ENCODE measurements at regions not wholly inside any gene's neighbourhood (a gene's known extent, or its start where the extent isn't known, plus 50 kb on each side); places are given as distances from the start of the nearest gene placed in this dataset.

- H3K4me1 ChIP-seq: peaks cover 0 to 5% (median 0%) of the 10 kb centered on the region in 9 donors
- no peak for DNase-seq
- H3K36me3 ChIP-seq: no peaks in the 10 kb centered on the region
- H3K27ac ChIP-seq: peak overlapping the region in 3 of 10 donors; percentile 80 to 96 (median 84)
- intact Hi-C loops (cut with DNase I): loop anchor here in 1 of 10 donors (2.0 kb wide), 1 partner anchor 18 kb away; no protein-coding TSS in a partner anchor
- H3K27me3 ChIP-seq: no peaks in the 10 kb centered on the region
- peak overlapping the region in 4 of 10 donors; percentile 25 to 59 (median 38) for H3K4me3 ChIP-seq
- ATAC-seq: peak in 3 of 8 donors; percentile 91 to 97 (median 91)
- WGBS, 2 donors: 96 to 98% methylated on average over 15 of the region's 15 CpGs
- TF ChIP-seq CTCF (IDR thresholded peaks at IDR 0.05): peak in 2 of 9 donors; percentile 24 to 34
- H3K9me3 ChIP-seq: peaks cover 0 to 25% (median 0%) of the 10 kb centered on the region in 11 donors
Measured at GRCh38 chrX:131729295-131729694, 185.4 kb downstream of the OR13H1 start.

- H3K4me3 ChIP-seq: peak overlapping the region in 2 of 10 donors; percentile 12 to 36
Measured at GRCh38 chrX:131734621-131735020, 190.7 kb downstream of the OR13H1 start.

GRCh38 chrX:131735127-131735526 lies 191.3 kb downstream of the OR13H1 start:
- Histone ChIP-seq H3K27me3 (no peaks in the 10 kb centered on the region), H3K4me3 (peak overlapping the region in 2 of 10 donors; percentile 12 to 36), H3K9me3 (peaks cover 0 to 12% (median 0%) of the 10 kb centered on the region in 11 donors), H3K27ac (no peak overlapping the region), H3K36me3 (no peaks in the 10 kb centered on the region), H3K4me1 (peaks cover 0 to 8% (median 0%) of the 10 kb centered on the region in 9 donors)
- intact Hi-C loops (cut with DNase I): no loop called here
- 80 to 81% methylated on average over 3 of the region's 3 CpGs for WGBS, 2 donors
- no peak for TF ChIP-seq CTCF (IDR thresholded peaks at IDR 0.05)
- no peak for ATAC-seq
- DNase-seq: no peak

More at GRCh38 chrX:131734621-131735020, 190.7 kb downstream of the OR13H1 start:
- H3K36me3 ChIP-seq: no peaks in the 10 kb centered on the region
- intact Hi-C loops (cut with DNase I): no loop called here
- H3K9me3 ChIP-seq: peaks cover 0 to 6% (median 0%) of the 10 kb centered on the region in 11 donors
- no peak overlapping the region for H3K27ac ChIP-seq
- H3K4me1 ChIP-seq: peaks cover 0 to 4% (median 0%) of the 10 kb centered on the region in 9 donors
- WGBS, 2 donors: 88 to 93% methylated on average over 9 of the region's 9 CpGs
- peak in 1 of 2 donors; percentile 4 for DNase-seq
- ATAC-seq: peak in 3 of 8 donors; percentile 83 to 94 (median 91)
- no peaks in the 10 kb centered on the region for H3K27me3 ChIP-seq
- peak in 1 of 9 donors; percentile 26 for TF ChIP-seq CTCF (IDR thresholded peaks at IDR 0.05)

GRCh38 chrX:131739823-131740222 lies 195.9 kb downstream of the OR13H1 start:
- 80 to 84% methylated on average over 2 of the region's 2 CpGs for WGBS, 2 donors
- Histone ChIP-seq H3K9me3 (peaks cover 0 to 25% (median 0%) of the 10 kb centered on the region in 11 donors), H3K36me3 (no peaks in the 10 kb centered on the region), H3K27ac (no peak overlapping the region), H3K27me3 (no peaks in the 10 kb centered on the region), H3K4me1 (peaks cover 0 to 16% (median 0%) of the 10 kb centered on the region in 9 donors), H3K4me3 (no peak overlapping the region)
- intact Hi-C loops (cut with DNase I): loop anchor here in 2 of 10 donors (5.0 to 10.0 kb wide), 2 partner anchors 75 to 77 kb away; no protein-coding TSS in a partner anchor
- TF ChIP-seq CTCF (IDR thresholded peaks at IDR 0.05): no peak
- ATAC-seq: no peak
- no peak for DNase-seq
